H1 (cell line): ENCODE measurements at regions not wholly inside any gene's neighbourhood (a gene's known extent, or its start where the extent isn't known, plus 50 kb on each side); places are given as distances from the start of the nearest gene placed in this dataset.

ENCODE experiments used
- CTCF ChIA-PET: fragments of 300-600 bp; sonication (Branson Sonifier 250); formaldehyde crosslinking; loops from one replicate; lab custom pipeline; 2021; ENCODE audit not compliant: partially characterized antibody; lab: Charles Lee
- POLR2A ChIA-PET: fragments of 300-600 bp; sonication (Branson Sonifier 250); formaldehyde crosslinking; loops from one replicate; lab custom pipeline; 2021; ENCODE audit warnings: inconsistent platforms; ENCODE audit not compliant: partially characterized antibody; lab: Charles Lee
- DNase-seq, 2 experiments: peaks; one replicate each; pipeline versions ENCODE4 v3.0.0 to v3.0.0-alpha.2; 2010 to 2022; ENCODE audit warnings: low spot score in 2 of 2, low read depth in 1 of 2, mixed read lengths in 1 of 2
- FAIRE-seq: peaks from 2 replicates; lab custom pipeline; 2011; peaks lifted over from hg19 to GRCh38; lab: Jason Lieb, UNC
- H2AFZ ChIP-seq: 2 replicates; pipeline ENCODE4 v1.8.1; 2012; ENCODE audit warnings: low read length, inconsistent platforms
- H2AK5ac ChIP-seq: 2 replicates; pipeline ENCODE4 v1.6.1; 2013; ENCODE audit warnings: low read depth, low read length
- H2BK120ac ChIP-seq: replicated peaks from 2 replicates; pipeline ENCODE3; 2013; ENCODE audit warnings: low read depth, low read length, inconsistent platforms
- H2BK12ac ChIP-seq: 2 replicates; pipeline ENCODE4 v1.6.1; 2013; ENCODE audit warnings: low read depth, low read length
- H2BK15ac ChIP-seq: 2 replicates; pipeline ENCODE4 v1.6.1; 2013; ENCODE audit warnings: low read length
- H2BK20ac ChIP-seq: 2 replicates; pipeline ENCODE4 v1.6.1; 2013; ENCODE audit warnings: low read length
- H2BK5ac ChIP-seq: 2 replicates; pipeline ENCODE4 v1.6.1; 2013; ENCODE audit warnings: low read depth, low read length
- H3K14ac ChIP-seq: 2 replicates; pipeline ENCODE4 v1.6.1; 2013; ENCODE audit warnings: inconsistent platforms; ENCODE audit not compliant: insufficient read length
- H3K18ac ChIP-seq: 2 replicates; pipeline ENCODE4 v1.6.1; 2013; ENCODE audit warnings: low read length; ENCODE audit errors: extremely low read depth
- H3K23ac ChIP-seq: 2 replicates; pipeline ENCODE4 v1.6.1; 2013; ENCODE audit warnings: inconsistent platforms; ENCODE audit not compliant: insufficient read length
- H3K23me2 ChIP-seq: 2 replicates; pipeline ENCODE4 v1.6.1; 2013; ENCODE audit warnings: low read depth, low read length
- H3K27ac ChIP-seq: 2 replicates; pipeline ENCODE4 v1.6.1; 2011; ENCODE audit warnings: low read depth, low read length, inconsistent platforms
- H3K27me3 ChIP-seq, 4 experiments: replicated peaks in 1 of 4; 1 replicate in 1 of 4; 2 replicates in 3 of 4; pipeline versions ENCODE4 v1.6.1 to v1.8.1; 2011 to 2013; ENCODE audit warnings: low read length in 3 of 4, mild to moderate bottlenecking in 3 of 4, inconsistent platforms in 2 of 4, mixed read lengths in 2 of 4, moderate library complexity in 1 of 4; ENCODE audit not compliant: control insufficient read depth in 3 of 4, insufficient read depth in 3 of 4; ENCODE audit errors: extremely low read depth in 1 of 4
- H3K36me3 ChIP-seq, 4 experiments: 2 replicates each; pipeline versions ENCODE4 v1.6.1 to v1.8.1; 2011 to 2013; ENCODE audit warnings: mild to moderate bottlenecking in 4 of 4, low read length in 3 of 4, moderate library complexity in 2 of 4, control low read depth in 1 of 4, inconsistent platforms in 1 of 4; ENCODE audit not compliant: insufficient read depth in 4 of 4, control insufficient read depth in 2 of 4
- H3K4ac ChIP-seq: replicated peaks from 2 replicates; pipeline ENCODE3; 2013; ENCODE audit warnings: low read length, low read depth, mixed read lengths, inconsistent platforms; ENCODE audit not compliant: insufficient read length
- H3K4me1 ChIP-seq, 4 experiments: replicated peaks in 1 of 4; 1 replicate in 1 of 4; 2 replicates in 3 of 4; pipeline versions ENCODE4 v1.6.1 to v1.8.1; 2011 to 2013; ENCODE audit warnings: low read length in 3 of 4, inconsistent platforms in 2 of 4, mixed read lengths in 1 of 4; ENCODE audit not compliant: insufficient read depth in 4 of 4, control insufficient read depth in 3 of 4
- H3K4me2 ChIP-seq, 2 experiments: 2 replicates each; pipeline versions ENCODE4 v1.6.1 to v1.8.1; 2011 to 2013; ENCODE audit warnings: low read depth in 2 of 2, low read length in 2 of 2, control low read depth in 1 of 2, inconsistent platforms in 1 of 2, mild to moderate bottlenecking in 1 of 2; ENCODE audit not compliant: insufficient read depth in 1 of 2
- H3K4me3 ChIP-seq, 4 experiments: fragments of 200-600, 300-600 bp in 1 of 4; sonication (generic), shearing (Covaris generic), sonication (Bioruptor Twin) in 1 of 4; 2 replicates each; pipeline versions ENCODE4 v1.5.1 to v1.8.1; 2011 to 2016; ENCODE audit warnings: low read length in 4 of 4, low read depth in 3 of 4, control low read depth in 2 of 4, inconsistent platforms in 2 of 4, mild to moderate bottlenecking in 2 of 4, mixed read lengths in 1 of 4, moderate library complexity in 1 of 4; ENCODE audit not compliant: insufficient read depth in 2 of 4; ENCODE audit errors: extremely low read depth in 1 of 4
- H3K56ac ChIP-seq: replicated peaks from 2 replicates; pipeline ENCODE3; 2013; ENCODE audit warnings: low read depth, mild to moderate bottlenecking, mixed read lengths, low read length, inconsistent platforms; ENCODE audit not compliant: insufficient read length
- H3K79me1 ChIP-seq: 2 replicates; pipeline ENCODE4 v1.6.1; 2013; ENCODE audit warnings: low read depth, low read length, control low read depth
- H3K79me2 ChIP-seq, 2 experiments: 2 replicates each; pipeline versions ENCODE4 v1.6.1 to v1.8.1; 2012 to 2013; ENCODE audit warnings: low read length in 2 of 2, mild to moderate bottlenecking in 2 of 2, inconsistent platforms in 1 of 2; ENCODE audit not compliant: insufficient read depth in 2 of 2, control insufficient read depth in 1 of 2
- H3K9ac ChIP-seq, 4 experiments: replicated peaks in 1 of 4; 1 replicate in 1 of 4; 2 replicates in 3 of 4; pipeline versions ENCODE4 v1.6.1 to v1.8.1; 2011 to 2013; ENCODE audit warnings: low read depth in 3 of 4, low read length in 3 of 4, control low read depth in 2 of 4, mild to moderate bottlenecking in 2 of 4, moderate library complexity in 2 of 4, inconsistent platforms in 1 of 4; ENCODE audit errors: extremely low read depth in 1 of 4
- H3K9me3 ChIP-seq, 2 experiments: 2 replicates each; pipeline versions ENCODE4 v1.6.1 to v1.8.1; 2012 to 2013; ENCODE audit warnings: mild to moderate bottlenecking in 2 of 2, moderate library complexity in 2 of 2, control low read depth in 1 of 2, inconsistent platforms in 1 of 2, low read depth in 1 of 2, low read length in 1 of 2, mixed read lengths in 1 of 2; ENCODE audit not compliant: insufficient read depth in 2 of 2
- H4K20me1 ChIP-seq, 2 experiments: replicated peaks in 1 of 2; 2 replicates each; pipeline versions ENCODE3 to v1.8.1; 2011 to 2013; ENCODE audit warnings: inconsistent platforms in 2 of 2, low read length in 2 of 2, mild to moderate bottlenecking in 1 of 2; ENCODE audit not compliant: insufficient read depth in 2 of 2, control insufficient read depth in 1 of 2
- H4K5ac ChIP-seq: 2 replicates; pipeline ENCODE4 v1.6.1; 2013; ENCODE audit warnings: low read length, low read depth, mixed read lengths, inconsistent platforms; ENCODE audit not compliant: insufficient read length
- H4K8ac ChIP-seq: 2 replicates; pipeline ENCODE4 v1.8.0; 2013; ENCODE audit warnings: mild to moderate bottlenecking, moderate library complexity, low read length, inconsistent platforms; ENCODE audit not compliant: insufficient read depth; ENCODE audit errors: extremely low read depth
- H4K91ac ChIP-seq: replicated peaks from 2 replicates; pipeline ENCODE3; 2013; ENCODE audit warnings: low read length, mixed read lengths, inconsistent platforms; ENCODE audit not compliant: insufficient read length
- ATF2 ChIP-seq: IDR thresholded peaks from 2 replicates; pipeline ENCODE4 v1.6.1; 2012; ENCODE audit warnings: low read length, inconsistent platforms
- CTCF ChIP-seq, 3 experiments: IDR thresholded peaks; 1 replicate in 2 of 3; 2 replicates in 1 of 3; pipeline versions ENCODE4 v1.5.1 to v1.6.1; 2011; ENCODE audit warnings: low read length in 3 of 3, mild to moderate bottlenecking in 3 of 3, inconsistent platforms in 2 of 3, low read depth in 1 of 3, moderate library complexity in 1 of 3; ENCODE audit not compliant: insufficient read depth in 1 of 3; ENCODE audit errors: control extremely low read depth in 1 of 3
- POLR2AphosphoS5 ChIP-seq: IDR thresholded peaks from 2 replicates; pipeline ENCODE4 v1.6.1; 2011; ENCODE audit warnings: low read depth, low read length
- RAD21 ChIP-seq, 2 experiments: IDR thresholded peaks in 1 of 2; conservative IDR thresholded peaks in 1 of 2; 2 replicates each; pipeline ENCODE4 v1.6.1; 2011; ENCODE audit warnings: low read depth in 2 of 2, low read length in 2 of 2, improper control_type of control experiment in 1 of 2, inconsistent platforms in 1 of 2, mild to moderate bottlenecking in 1 of 2, moderate library complexity in 1 of 2
- SIX5 ChIP-seq: IDR thresholded peaks from 2 replicates; pipeline ENCODE4 v1.6.1; 2011; ENCODE audit warnings: mild to moderate bottlenecking, low read depth, low read length
- SUZ12 ChIP-seq: fragments of 200-600 bp; sonication (generic); IDR thresholded peaks from 2 replicates; pipeline ENCODE4 v1.6.1; 2012; ENCODE audit warnings: mild to moderate bottlenecking, inconsistent platforms, low read length, moderate library complexity, mixed read lengths
- WGBS, 2 experiments: shearing (Covaris generic) in 1 of 2; methylation state at CpG; one replicate each; pipeline versions ENCODE4 v1.1.6 to v1.1.7; 2013 to 2015; ENCODE audit warnings: low lambda C conversion rate in 2 of 2, mixed read lengths in 2 of 2, inconsistent platforms in 1 of 2, low coverage in 1 of 2, missing lambda C conversion rate in 1 of 2; ENCODE audit not compliant: insufficient replicate concordance in 2 of 2, insufficient coverage in 1 of 2, insufficient read length in 1 of 2; ENCODE audit errors: extremely low coverage in 1 of 2, missing lambda C conversion rate in 1 of 2; 5-methylcytosine and 5-hydroxymethylcytosine counted together

- DNase-seq, result no peak
- WGBS, 2 experiments, result 93% methylated on average over 5 of the region's 5 CpGs; no CpG with 5 or more reads in 1 of the 2 experiments
Observed at GRCh38 chr1:182166321-182166720, 104.8 kb upstream of the ZNF648 start.

More at GRCh38 chr1:182166321-182166720, 104.8 kb upstream of the ZNF648 start:
- H3K27me3 ChIP-seq, result no peaks in the 10 kb centered on the region
- no peak overlapping the region for H2BK5ac ChIP-seq
- no peak overlapping the region for H2BK120ac ChIP-seq
- no peak overlapping the region for H3K4ac ChIP-seq
- TF ChIP-seq CTCF (IDR thresholded peaks at IDR 0.05; ENCODE audit: control extremely low read depth in 1 of 3, insufficient read depth in 1 of 3, low read depth in 1 of 3, low read length in 3 of 3) (no peak), POLR2AphosphoS5 (no peak), SIX5 (no peak), SUZ12 (no peak), ATF2 (no peak), RAD21 (IDR thresholded peaks at IDR 0.05 in 1 of 2, conservative IDR thresholded peaks at IDR 0.05 in 1 of 2; ENCODE audit: low read depth in 2 of 2, low read length in 2 of 2) (no peak)
- H3K4me1 ChIP-seq, result no peaks in the 10 kb centered on the region
- no peak for FAIRE-seq
- H4K91ac ChIP-seq, result no peak overlapping the region
- no peak overlapping the region for H4K8ac ChIP-seq
- H3K27ac ChIP-seq, result no peak overlapping the region
- H3K79me2 ChIP-seq, result no peaks in the 10 kb centered on the region
- H3K9ac ChIP-seq, result no peak overlapping the region
- no peak overlapping the region for H3K23ac ChIP-seq
- CTCF ChIA-PET, result interaction anchor here (0.6 to 1.2 kb wide), 4 partner anchors 21 to 1723 kb away, joined by 3 to 6 read pairs (median 3); no protein-coding TSS in a partner anchor
- no peak overlapping the region for H3K4me3 ChIP-seq
- no peak overlapping the region for H3K18ac ChIP-seq
- H2BK15ac ChIP-seq, result no peak overlapping the region
- POLR2A ChIA-PET, result no interaction called here
- H3K79me1 ChIP-seq, result no peaks in the 10 kb centered on the region
- no peaks in the 10 kb centered on the region for H3K36me3 ChIP-seq
- H4K20me1 ChIP-seq, result no peaks in the 10 kb centered on the region
- no peak overlapping the region for H2BK20ac ChIP-seq
- H4K5ac ChIP-seq, result no peak overlapping the region
- H2AK5ac ChIP-seq, result no peak overlapping the region
- no peaks in the 10 kb centered on the region for H3K9me3 ChIP-seq
- 0 out of 2 replicates have a peak overlapping the region, but pooled peaks have one; percentile 43 for H2AFZ ChIP-seq
- no peaks in the 10 kb centered on the region for H3K23me2 ChIP-seq
- no peak overlapping the region for H3K14ac ChIP-seq
- no peak overlapping the region for H3K56ac ChIP-seq
- no peak overlapping the region for H3K4me2 ChIP-seq
- no peak overlapping the region for H2BK12ac ChIP-seq
